CD4-positive, alpha-beta T cell (primary cell): ENCODE measurements at regions not wholly inside any gene's neighbourhood (a gene's known extent, or its start where the extent isn't known, plus 50 kb on each side); places are given as distances from the start of the nearest gene placed in this dataset.

Source experiments
- ATAC-seq: fragments of 200-7000 bp; cut with Tn5 transposase; one replicate; pipeline ENCODE4 v1.10.0; 2022; ENCODE audit warnings: mild to moderate bottlenecking; ENCODE audit not compliant: poor library complexity
- CTCF ChIA-PET: fragments of 350-600 bp; sonication (Branson Sonifier 250); formaldehyde crosslinking; loops from one replicate; lab custom pipeline; 2021; ENCODE audit warnings: antibody characterized with exemption, inconsistent platforms; lab: Charles Lee
- POLR2A ChIA-PET: fragments of 350-600 bp; sonication (Branson Sonifier 250); formaldehyde crosslinking; loops from one replicate; lab custom pipeline; 2021; ENCODE audit warnings: antibody characterized with exemption, inconsistent platforms; lab: Charles Lee
- DNase-seq, 14 experiments: peaks; one replicate each; pipeline ENCODE4 v3.0.0-alpha.2; 2013 to 2020; ENCODE audit warnings: mixed read lengths in 2 of 14
- H3K27ac ChIP-seq, 2 donors: one replicate each; pipeline versions ENCODE4 v1.5.1 to v1.7.0; 2013; ENCODE audit warnings: low read length in 2 of 2, low read depth in 1 of 2, mild to moderate bottlenecking in 1 of 2
- H3K27me3 ChIP-seq, 2 experiments: 1 replicate in 1 of 2; 2 replicates in 1 of 2; pipeline versions ENCODE4 v1.6.1 to v1.7.0; 2013; ENCODE audit warnings: low read length in 2 of 2, control low read depth in 1 of 2, mild to moderate bottlenecking in 1 of 2, moderate library complexity in 1 of 2; ENCODE audit not compliant: insufficient read depth in 2 of 2, control insufficient read depth in 1 of 2
- H3K36me3 ChIP-seq: one replicate; pipeline ENCODE4 v1.6.1; 2013; ENCODE audit warnings: low read length, control low read depth; ENCODE audit not compliant: insufficient read depth
- H3K4me1 ChIP-seq: one replicate; pipeline ENCODE4 v1.6.1; 2013; ENCODE audit warnings: low read length, control low read depth; ENCODE audit not compliant: insufficient read depth
- H3K4me3 ChIP-seq: one replicate; pipeline ENCODE4 v1.5.1; 2013; ENCODE audit warnings: mild to moderate bottlenecking, low read length, moderate library complexity
- H3K9me3 ChIP-seq, 2 experiments: 1 replicate in 1 of 2; 2 replicates in 1 of 2; pipeline versions ENCODE4 v1.6.1 to v1.7.0; 2013; ENCODE audit warnings: low read length in 2 of 2, mild to moderate bottlenecking in 2 of 2, control low read depth in 1 of 2, moderate library complexity in 1 of 2; ENCODE audit not compliant: control insufficient read depth in 1 of 2, insufficient read depth in 1 of 2
- H3K27ac Mint-ChIP-seq: one replicate; pipeline ENCODE4 v1.8.0; 2020; ENCODE audit warnings: mixed read lengths
- H3K27me3 Mint-ChIP-seq: one replicate; pipeline ENCODE4 v1.8.0; 2021; ENCODE audit warnings: mixed read lengths
- H3K36me3 Mint-ChIP-seq: one replicate; pipeline ENCODE4 v1.8.0; 2021; ENCODE audit warnings: low read depth, mixed read lengths
- H3K4me1 Mint-ChIP-seq: one replicate; pipeline ENCODE4 v1.8.0; 2021; ENCODE audit warnings: low read depth, mixed read lengths
- H3K4me3 Mint-ChIP-seq: one replicate; pipeline ENCODE4 v1.8.0; 2020; ENCODE audit warnings: mild to moderate bottlenecking, mixed read lengths
- H3K9me3 Mint-ChIP-seq: one replicate; pipeline ENCODE4 v1.8.0; 2020; ENCODE audit warnings: mixed read lengths
- intact Hi-C, 2 experiments: fragments of 100-400 bp; cut with DNase I in 1 of 2; cut with micrococcal nuclease in 1 of 2; formaldehyde crosslinking; loops; one replicate each; pipeline versions ENCODE4 v1.15.1 to v1.9.0; 2023 to 2025; cut with DNase I, micrococcal nuclease
- TF ChIP-seq, protein P1 (sequence below): fragments of 200-600 bp; IDR thresholded peaks from one replicate; pipeline ENCODE4 v1.8.0; 2022; ENCODE audit warnings: antibody characterized with exemption, mild to moderate bottlenecking

GRCh38 chr17:33819539-33819938 lies 435.5 kb upstream of the CCL2 start:
- Histone ChIP-seq H3K9me3 (no peaks in the 10 kb centered on the region), H3K4me3 (no peak overlapping the region), H3K4me1 (no peaks in the 10 kb centered on the region), H3K27ac (no peak overlapping the region), H3K27me3 (peaks cover 0 to 7% of the 10 kb centered on the region in 2 experiments), H3K36me3 (no peaks in the 10 kb centered on the region)
- Mint-ChIP-seq H3K27ac (no peak overlapping the region), H3K4me3 (no peak overlapping the region), H3K36me3 (no peaks in the 10 kb centered on the region), H3K9me3 (no peaks in the 10 kb centered on the region), H3K4me1 (no peaks in the 10 kb centered on the region), H3K27me3 (peaks cover 22% of the 10 kb centered on the region)
- TF ChIP-seq, protein P1, sequence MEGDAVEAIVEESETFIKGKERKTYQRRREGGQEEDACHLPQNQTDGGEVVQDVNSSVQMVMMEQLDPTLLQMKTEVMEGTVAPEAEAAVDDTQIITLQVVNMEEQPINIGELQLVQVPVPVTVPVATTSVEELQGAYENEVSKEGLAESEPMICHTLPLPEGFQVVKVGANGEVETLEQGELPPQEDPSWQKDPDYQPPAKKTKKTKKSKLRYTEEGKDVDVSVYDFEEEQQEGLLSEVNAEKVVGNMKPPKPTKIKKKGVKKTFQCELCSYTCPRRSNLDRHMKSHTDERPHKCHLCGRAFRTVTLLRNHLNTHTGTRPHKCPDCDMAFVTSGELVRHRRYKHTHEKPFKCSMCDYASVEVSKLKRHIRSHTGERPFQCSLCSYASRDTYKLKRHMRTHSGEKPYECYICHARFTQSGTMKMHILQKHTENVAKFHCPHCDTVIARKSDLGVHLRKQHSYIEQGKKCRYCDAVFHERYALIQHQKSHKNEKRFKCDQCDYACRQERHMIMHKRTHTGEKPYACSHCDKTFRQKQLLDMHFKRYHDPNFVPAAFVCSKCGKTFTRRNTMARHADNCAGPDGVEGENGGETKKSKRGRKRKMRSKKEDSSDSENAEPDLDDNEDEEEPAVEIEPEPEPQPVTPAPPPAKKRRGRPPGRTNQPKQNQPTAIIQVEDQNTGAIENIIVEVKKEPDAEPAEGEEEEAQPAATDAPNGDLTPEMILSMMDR = no peak
- DNase-seq = no peak
- POLR2A ChIA-PET = no interaction called here
- no peak for ATAC-seq
- CTCF ChIA-PET = no interaction called here
- intact Hi-C loops = no loop called here

- Mint-ChIP-seq H3K4me3 (no peak overlapping the region), H3K36me3 (no peaks in the 10 kb centered on the region), H3K27me3 (peaks cover 27% of the 10 kb centered on the region), H3K4me1 (no peaks in the 10 kb centered on the region), H3K27ac (no peak overlapping the region), H3K9me3 (no peaks in the 10 kb centered on the region)
- ATAC-seq (no peak), DNase-seq (no peak)
- CTCF ChIA-PET = no interaction called here
- no peaks in the 10 kb centered on the region for H3K36me3 ChIP-seq
- H3K4me3 ChIP-seq = no peak overlapping the region
- H3K4me1 ChIP-seq = no peaks in the 10 kb centered on the region
- H3K27me3 ChIP-seq = no peaks in the 10 kb centered on the region
- TF ChIP-seq, protein P1 = no peak
- no peak overlapping the region for H3K27ac ChIP-seq
- POLR2A ChIA-PET = no interaction called here
- intact Hi-C loops = no loop called here
- H3K9me3 ChIP-seq = no peaks in the 10 kb centered on the region
Observed at GRCh38 chr17:33832262-33832661, 422.8 kb upstream of the CCL2 start.

DNA sequence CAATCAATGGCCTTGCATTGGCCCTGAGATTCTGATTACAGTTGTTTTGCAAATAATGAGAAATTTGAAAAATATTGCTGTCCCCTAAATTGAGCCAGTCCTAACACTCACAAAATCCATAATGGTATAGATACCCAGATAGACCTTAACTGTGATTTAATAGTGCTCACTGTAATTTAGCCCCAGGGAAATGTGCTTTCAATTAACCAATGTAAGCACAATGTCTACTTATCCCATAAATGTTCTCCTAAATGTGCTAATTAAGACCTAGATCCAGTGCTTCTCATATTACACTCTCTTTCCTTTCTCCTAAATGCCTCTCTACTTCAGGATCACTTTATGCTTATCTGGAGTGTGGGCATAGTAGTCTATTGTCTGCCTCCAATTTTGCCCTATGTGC lies 417.8 kb upstream of the CCL2 start:
- Mint-ChIP-seq H3K27ac (no peak overlapping the region), H3K27me3 (peaks cover 27% of the 10 kb centered on the region), H3K9me3 (no peaks in the 10 kb centered on the region), H3K36me3 (no peaks in the 10 kb centered on the region), H3K4me3 (no peak overlapping the region), H3K4me1 (no peaks in the 10 kb centered on the region)
- TF ChIP-seq, protein P1 = no peak
- ChIA-PET CTCF (no interaction called here), POLR2A (no interaction called here)
- DNase-seq (no peak), ATAC-seq (no peak)
- Histone ChIP-seq H3K27me3 (peaks cover 0 to 5% of the 10 kb centered on the region in 2 experiments), H3K4me3 (no peak overlapping the region), H3K9me3 (no peaks in the 10 kb centered on the region), H3K27ac (no peak overlapping the region), H3K4me1 (no peaks in the 10 kb centered on the region), H3K36me3 (no peaks in the 10 kb centered on the region)
- intact Hi-C loops = no loop called here
